Gastrocnemius medialis (tissue), 4 donors: ENCODE measurements at regions not wholly inside any gene's neighbourhood (a gene's known extent, or its start where the extent isn't known, plus 50 kb on each side); places are given as distances from the start of the nearest gene placed in this dataset.

Source experiments
- CTCF ChIP-seq, 5 experiments: fragments of 450-650 bp in 3 of 5; fragments of 200-600 bp in 2 of 5; sonication (generic) in 2 of 5; IDR thresholded peaks in 4 of 5; conservative IDR thresholded peaks in 1 of 5; 1 replicate in 4 of 5; 2 replicates in 1 of 5; pipeline ENCODE4 v1.5.1; 2016 to 2019; ENCODE audit warnings: antibody characterized with exemption in 5 of 5, mild to moderate bottlenecking in 3 of 5, moderate library complexity in 3 of 5
- POLR2A ChIP-seq, 2 donors: fragments of 450-650 bp; IDR thresholded peaks; one replicate each; pipeline ENCODE4 v1.6.1; 2017; ENCODE audit warnings: antibody characterized with exemption in 2 of 2, mild to moderate bottlenecking in 2 of 2, moderate library complexity in 2 of 2

DNA sequence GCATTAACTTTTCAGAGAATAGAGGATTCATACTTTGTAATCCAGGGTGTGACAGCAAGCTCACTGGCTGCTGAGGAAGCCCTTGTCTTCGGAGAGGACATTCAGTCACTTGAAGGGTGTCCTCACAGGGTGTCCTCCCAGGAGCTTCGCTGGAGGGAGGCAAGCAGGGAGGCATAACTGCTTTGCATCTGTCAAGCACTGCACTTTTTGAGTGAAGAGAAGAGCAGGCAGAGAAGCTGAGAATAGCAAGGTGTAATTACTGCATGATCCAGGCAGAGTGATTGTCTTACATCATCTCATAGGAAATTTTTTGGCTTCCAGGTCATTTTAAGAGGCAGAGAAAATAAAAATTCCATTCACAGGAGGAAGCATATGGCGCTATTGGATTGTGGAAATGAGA is 232.5 kb upstream of the ZP4 start:
- TF ChIP-seq CTCF (IDR thresholded peaks at IDR 0.05 in 4 of 5, conservative IDR thresholded peaks at IDR 0.05 in 1 of 5) (no peak), POLR2A (IDR thresholded peaks at IDR 0.05) (no peak)
